ENCODE measurements at regions not wholly inside any gene's neighbourhood (a gene's known extent, or its start where the extent isn't known, plus 50 kb on each side); places are given as distances from the start of the nearest gene placed in this dataset.

DNA sequence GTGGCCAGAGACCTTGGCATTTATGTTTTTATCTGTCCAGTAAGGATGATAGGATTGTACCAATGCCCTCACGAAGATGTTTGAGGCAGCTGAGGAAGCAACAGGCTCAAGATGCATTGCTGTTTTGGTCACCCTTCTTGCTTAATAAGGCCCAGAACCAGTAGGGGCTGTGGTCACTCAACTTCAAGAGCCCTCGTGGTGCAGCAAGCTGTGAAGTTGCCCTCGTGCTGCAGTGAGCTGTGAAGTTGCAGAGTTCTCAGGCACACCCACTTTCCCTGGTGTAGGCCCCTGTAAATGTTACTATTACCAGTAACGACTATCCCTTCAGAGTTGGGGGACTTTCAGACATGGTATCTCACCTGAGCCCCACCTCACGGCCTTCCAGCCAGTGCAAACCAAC, 207.6 kb upstream of the LYZL1 start:
- Histone ChIP-seq H3K79me2 (ENCODE audit: insufficient read depth, low read length) (no peaks in the 10 kb centered on the region), H3K36me3 (ENCODE audit: insufficient read depth, low read length) (no peaks in the 10 kb centered on the region), H3K27me3 (ENCODE audit: insufficient read depth, low read length) (peaks cover 18% of the 10 kb centered on the region), H3K9me3 (ENCODE audit: low read depth, low read length) (no peaks in the 10 kb centered on the region), H4K20me1 (ENCODE audit: insufficient read depth, low read length) (no peaks in the 10 kb centered on the region), H3K4me1 (ENCODE audit: insufficient read depth, low read length) (no peaks in the 10 kb centered on the region), H3K4me3 (ENCODE audit: insufficient read depth, low read length) (no peak overlapping the region), H3K27ac (ENCODE audit: low read depth, low read length) (no peak overlapping the region), H2AFZ (ENCODE audit: low read length) (no peak overlapping the region), H3K4me2 (ENCODE audit: insufficient read depth, low read length) (no peak overlapping the region)
- no peak for TF ChIP-seq CTCF (IDR thresholded peaks at IDR 0.05; ENCODE audit: extremely low read depth, low read depth, low read length)
- no peak for DNase-seq (ENCODE audit: insufficient read length, low spot score, missing footprints)

- Histone ChIP-seq H3K4me3 (ENCODE audit: insufficient read depth, low read length) (no peak overlapping the region), H3K79me2 (ENCODE audit: insufficient read depth, low read length) (no peaks in the 10 kb centered on the region), H3K9me3 (ENCODE audit: low read depth, low read length) (no peaks in the 10 kb centered on the region), H2AFZ (ENCODE audit: low read length) (no peak overlapping the region), H3K4me2 (ENCODE audit: insufficient read depth, low read length) (no peak overlapping the region), H3K27me3 (ENCODE audit: insufficient read depth, low read length) (peaks cover 23% of the 10 kb centered on the region), H3K4me1 (ENCODE audit: insufficient read depth, low read length) (no peaks in the 10 kb centered on the region), H3K27ac (ENCODE audit: low read depth, low read length) (no peak overlapping the region), H4K20me1 (ENCODE audit: insufficient read depth, low read length) (no peaks in the 10 kb centered on the region), H3K36me3 (ENCODE audit: insufficient read depth, low read length) (no peaks in the 10 kb centered on the region)
- no peak for TF ChIP-seq CTCF (IDR thresholded peaks at IDR 0.05; ENCODE audit: extremely low read depth, low read depth, low read length)
- peak; percentile 55 for DNase-seq (ENCODE audit: insufficient read length, low spot score, missing footprints)
These were observed 206.8 kb upstream of the LYZL1 start for GRCh38 chr10:29081951-29082685.

GRCh38 chr10:29083096-29083495, 205.8 kb upstream of the LYZL1 start:
- Histone ChIP-seq H3K4me3 (ENCODE audit: insufficient read depth, low read length) (no peak overlapping the region), H4K20me1 (ENCODE audit: insufficient read depth, low read length) (no peaks in the 10 kb centered on the region), H3K4me1 (ENCODE audit: insufficient read depth, low read length) (no peaks in the 10 kb centered on the region), H3K9me3 (ENCODE audit: low read depth, low read length) (no peaks in the 10 kb centered on the region), H3K79me2 (ENCODE audit: insufficient read depth, low read length) (no peaks in the 10 kb centered on the region), H3K27me3 (ENCODE audit: insufficient read depth, low read length) (peaks cover 27% of the 10 kb centered on the region), H2AFZ (ENCODE audit: low read length) (no peak overlapping the region), H3K36me3 (ENCODE audit: insufficient read depth, low read length) (no peaks in the 10 kb centered on the region), H3K27ac (ENCODE audit: low read depth, low read length) (no peak overlapping the region), H3K4me2 (ENCODE audit: insufficient read depth, low read length) (no peak overlapping the region)
- DNase-seq (ENCODE audit: insufficient read length, low spot score, missing footprints) = no peak
- TF ChIP-seq CTCF (IDR thresholded peaks at IDR 0.05; ENCODE audit: extremely low read depth, low read depth, low read length) = no peak

GRCh38 chr10:29084681-29085307, 204.1 kb upstream of the LYZL1 start:
- no peaks in the 10 kb centered on the region for H3K4me1 ChIP-seq (ENCODE audit: insufficient read depth, low read length)
- no peak for DNase-seq (ENCODE audit: insufficient read length, low spot score, missing footprints)
- no peak overlapping the region for H3K4me2 ChIP-seq (ENCODE audit: insufficient read depth, low read length)
- no peak overlapping the region for H3K4me3 ChIP-seq (ENCODE audit: insufficient read depth, low read length)
- peaks cover 19% of the 10 kb centered on the region for H3K27me3 ChIP-seq (ENCODE audit: insufficient read depth, low read length)
- no peaks in the 10 kb centered on the region for H3K36me3 ChIP-seq (ENCODE audit: insufficient read depth, low read length)
- H4K20me1 ChIP-seq (ENCODE audit: insufficient read depth, low read length) = no peaks in the 10 kb centered on the region
- no peak overlapping the region for H2AFZ ChIP-seq (ENCODE audit: low read length)
- no peaks in the 10 kb centered on the region for H3K79me2 ChIP-seq (ENCODE audit: insufficient read depth, low read length)
- H3K9me3 ChIP-seq (ENCODE audit: low read depth, low read length) = no peaks in the 10 kb centered on the region
- no peak overlapping the region for H3K27ac ChIP-seq (ENCODE audit: low read depth, low read length)
- TF ChIP-seq CTCF (IDR thresholded peaks at IDR 0.05; ENCODE audit: extremely low read depth, low read depth, low read length) = no peak

All from osteoblast (primary cell).